ENCODE measurements at regions not wholly inside any gene's neighbourhood (a gene's known extent, or its start where the extent isn't known, plus 50 kb on each side); places are given as distances from the start of the nearest gene placed in this dataset.
"Not testable (repeated sequence)": the region's sequence is repeated elsewhere in the genome, so short reads cannot be mapped to it uniquely, and the experiment has no call there.

DNA sequence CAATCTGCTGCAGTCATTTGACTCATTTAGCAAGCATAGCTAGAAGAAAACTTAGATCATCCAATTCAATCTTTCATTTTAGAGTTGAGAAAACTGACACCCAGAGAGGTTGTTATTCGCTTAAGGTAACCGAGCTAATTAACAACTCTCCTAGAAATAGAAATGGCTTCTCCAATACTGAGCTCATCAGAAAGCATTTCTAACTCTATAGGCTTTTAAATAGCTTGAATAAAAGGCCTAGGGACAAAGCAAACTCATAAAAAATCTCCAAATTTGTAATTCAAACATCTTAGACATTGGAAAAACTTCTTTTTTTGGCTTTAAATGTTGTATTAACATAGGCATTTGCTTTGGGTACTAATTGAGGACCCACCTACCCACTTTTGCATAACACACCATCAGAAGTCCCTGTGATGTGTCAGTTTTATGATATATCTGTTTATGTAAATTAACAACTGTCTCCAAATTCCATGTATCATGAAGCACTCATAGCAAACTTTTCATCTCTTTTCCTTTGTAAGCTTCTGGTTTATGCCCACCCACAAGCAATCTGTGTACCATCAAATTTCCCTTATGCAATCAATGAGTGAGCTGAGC, 343.9 kb upstream of the CHST9 start:
- Mint-ChIP-seq H3K27me3 (ENCODE audit: low read depth) (no peaks in the 10 kb centered on the region), H3K4me3 (no peak overlapping the region), H3K9me3 (peaks cover 6% of the 10 kb centered on the region), H3K4me1 (no peaks in the 10 kb centered on the region), H3K27ac (no peak overlapping the region), H3K36me3 (no peaks in the 10 kb centered on the region)
- TF ChIP-seq, protein P1, sequence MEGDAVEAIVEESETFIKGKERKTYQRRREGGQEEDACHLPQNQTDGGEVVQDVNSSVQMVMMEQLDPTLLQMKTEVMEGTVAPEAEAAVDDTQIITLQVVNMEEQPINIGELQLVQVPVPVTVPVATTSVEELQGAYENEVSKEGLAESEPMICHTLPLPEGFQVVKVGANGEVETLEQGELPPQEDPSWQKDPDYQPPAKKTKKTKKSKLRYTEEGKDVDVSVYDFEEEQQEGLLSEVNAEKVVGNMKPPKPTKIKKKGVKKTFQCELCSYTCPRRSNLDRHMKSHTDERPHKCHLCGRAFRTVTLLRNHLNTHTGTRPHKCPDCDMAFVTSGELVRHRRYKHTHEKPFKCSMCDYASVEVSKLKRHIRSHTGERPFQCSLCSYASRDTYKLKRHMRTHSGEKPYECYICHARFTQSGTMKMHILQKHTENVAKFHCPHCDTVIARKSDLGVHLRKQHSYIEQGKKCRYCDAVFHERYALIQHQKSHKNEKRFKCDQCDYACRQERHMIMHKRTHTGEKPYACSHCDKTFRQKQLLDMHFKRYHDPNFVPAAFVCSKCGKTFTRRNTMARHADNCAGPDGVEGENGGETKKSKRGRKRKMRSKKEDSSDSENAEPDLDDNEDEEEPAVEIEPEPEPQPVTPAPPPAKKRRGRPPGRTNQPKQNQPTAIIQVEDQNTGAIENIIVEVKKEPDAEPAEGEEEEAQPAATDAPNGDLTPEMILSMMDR (IDR thresholded peaks at IDR 0.05; ENCODE audit: unreplicated experiment), result no peak
- no peak for DNase-seq (ENCODE audit: low spot score in 2 of 2, unreplicated experiment in 2 of 2)

DNA sequence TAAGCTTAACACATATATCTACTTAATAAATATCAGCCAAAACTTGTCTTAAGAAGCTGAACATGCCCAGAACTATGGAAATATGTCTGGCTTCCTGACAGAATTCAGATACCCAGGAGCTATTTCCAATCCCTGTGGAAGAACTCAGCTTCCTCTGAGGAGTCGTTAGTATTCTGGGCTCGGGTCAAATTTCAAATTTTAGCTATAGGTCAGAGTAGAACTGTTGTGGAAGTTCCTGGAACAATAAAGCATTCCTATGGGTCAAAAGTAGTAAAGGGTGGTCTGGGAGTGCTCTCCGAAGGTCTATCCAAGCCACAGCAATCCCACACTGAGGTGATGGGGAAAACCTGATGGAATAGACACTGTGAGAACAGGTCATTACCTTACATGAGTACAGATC, 342.7 kb upstream of the CHST9 start:
- no peak overlapping the region for H3K4me3 Mint-ChIP-seq
- no peaks in the 10 kb centered on the region for H3K36me3 Mint-ChIP-seq
- H3K27me3 Mint-ChIP-seq (ENCODE audit: low read depth), result no peaks in the 10 kb centered on the region
- TF ChIP-seq, protein P1 (IDR thresholded peaks at IDR 0.05; ENCODE audit: unreplicated experiment), result no peak
- H3K4me1 Mint-ChIP-seq, result no peaks in the 10 kb centered on the region
- H3K27ac Mint-ChIP-seq, result no peak overlapping the region
- H3K9me3 Mint-ChIP-seq, result peaks cover 6% of the 10 kb centered on the region
- DNase-seq (ENCODE audit: low spot score in 2 of 2, unreplicated experiment in 2 of 2), result no peak

DNA sequence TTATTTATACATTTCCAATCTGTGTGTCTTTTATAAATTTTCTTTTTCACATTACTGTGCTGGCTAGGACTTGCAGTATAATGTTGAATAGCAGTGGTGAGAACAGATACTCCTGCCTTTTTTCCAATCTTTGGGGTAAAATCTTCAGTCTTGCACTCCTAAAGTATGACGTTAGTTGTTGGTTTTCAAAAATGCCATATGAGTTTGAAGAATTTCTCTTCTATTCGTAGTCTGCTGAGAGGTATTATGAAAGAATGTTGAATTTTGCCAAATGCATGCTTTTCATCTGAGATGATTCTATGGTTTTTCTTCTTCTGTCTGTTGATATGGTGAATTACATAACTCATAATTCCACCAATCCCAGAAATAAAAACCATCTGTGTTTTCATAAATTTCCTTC, 335.3 kb upstream of the CHST9 start:
- no peak overlapping the region for H3K27ac Mint-ChIP-seq
- H3K9me3 Mint-ChIP-seq, result no peaks in the 10 kb centered on the region
- TF ChIP-seq, protein P1 (IDR thresholded peaks at IDR 0.05; ENCODE audit: unreplicated experiment), result no peak
- H3K36me3 Mint-ChIP-seq, result no peaks in the 10 kb centered on the region
- H3K27me3 Mint-ChIP-seq (ENCODE audit: low read depth), result no peaks in the 10 kb centered on the region
- H3K4me1 Mint-ChIP-seq, result peaks cover 9% of the 10 kb centered on the region
- DNase-seq (ENCODE audit: low spot score in 2 of 2, unreplicated experiment in 2 of 2), result no peak
- no peak overlapping the region for H3K4me3 Mint-ChIP-seq

DNA sequence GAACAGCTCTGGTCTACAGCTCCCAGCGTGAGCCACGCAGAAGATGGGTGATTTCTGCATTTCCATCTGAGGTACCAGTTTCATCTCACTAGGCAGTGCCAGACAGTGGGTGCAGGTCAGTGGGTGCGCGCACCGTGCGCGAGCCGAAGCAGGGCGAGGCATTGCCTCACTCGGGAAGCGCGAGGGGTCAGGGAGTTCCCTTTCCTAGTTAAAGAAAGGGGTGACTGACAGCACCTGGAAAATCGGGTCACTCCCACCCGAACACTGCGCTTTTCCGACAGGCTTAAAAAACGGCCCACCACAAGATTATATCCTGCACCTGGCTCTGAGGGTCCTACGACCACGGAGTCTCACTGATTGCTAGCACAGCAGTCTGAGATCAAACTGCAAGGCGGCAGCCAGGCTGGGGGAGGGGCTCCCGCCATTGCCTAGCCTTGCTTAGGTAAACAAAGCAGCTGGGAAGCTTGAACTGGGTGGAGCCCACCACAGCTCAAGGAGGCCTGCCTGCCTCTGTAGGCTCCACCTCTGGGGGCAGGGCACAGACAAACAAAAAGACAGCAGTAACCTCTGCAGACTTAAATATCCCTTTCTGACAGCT, 325.0 kb upstream of the CHST9 start:
- H3K36me3 Mint-ChIP-seq; H3K4me1 Mint-ChIP-seq; H3K4me3 Mint-ChIP-seq; H3K27ac Mint-ChIP-seq; H3K27me3 Mint-ChIP-seq (ENCODE audit: low read depth); DNase-seq (ENCODE audit: low spot score in 2 of 2, unreplicated experiment in 2 of 2): not testable (repeated sequence)
- H3K9me3 Mint-ChIP-seq, result peaks cover 34% of the 10 kb centered on the region

- no peak overlapping the region for H3K4me3 Mint-ChIP-seq
- TF ChIP-seq, protein P1 (IDR thresholded peaks at IDR 0.05; ENCODE audit: unreplicated experiment), result no peak
- peaks cover 24% of the 10 kb centered on the region for H3K9me3 Mint-ChIP-seq
- DNase-seq (ENCODE audit: low spot score in 2 of 2, unreplicated experiment in 2 of 2), result no peak
- H3K36me3 Mint-ChIP-seq, result no peaks in the 10 kb centered on the region
- no peaks in the 10 kb centered on the region for H3K27me3 Mint-ChIP-seq (ENCODE audit: low read depth)
- H3K27ac Mint-ChIP-seq, result no peak overlapping the region
- no peaks in the 10 kb centered on the region for H3K4me1 Mint-ChIP-seq
These were observed 316.6 kb upstream of the CHST9 start for GRCh38 chr18:27501671-27502070.

DNA sequence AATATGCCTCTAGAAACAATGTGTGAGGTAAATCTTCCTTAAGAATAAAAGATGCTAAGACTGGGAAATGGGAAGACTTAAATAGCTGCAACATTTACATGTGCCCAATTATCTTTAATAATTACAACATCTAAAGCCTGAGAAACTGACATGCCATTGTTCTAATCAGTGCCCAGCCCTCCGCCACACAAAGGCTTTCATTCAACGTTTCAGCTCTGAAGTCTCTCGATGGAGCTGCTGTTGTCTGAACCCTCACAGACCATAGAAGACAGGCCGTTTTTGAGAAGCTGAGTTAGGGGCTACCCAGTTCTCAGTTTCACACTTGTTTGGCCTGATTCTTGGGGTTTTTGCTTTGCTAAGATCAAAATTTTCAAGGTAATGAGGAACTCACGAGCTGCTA, 315.4 kb upstream of the CHST9 start:
- Mint-ChIP-seq H3K4me1 (no peaks in the 10 kb centered on the region), H3K4me3 (no peak overlapping the region), H3K9me3 (peaks cover 15% of the 10 kb centered on the region), H3K36me3 (no peaks in the 10 kb centered on the region), H3K27ac (no peak overlapping the region), H3K27me3 (ENCODE audit: low read depth) (no peaks in the 10 kb centered on the region)
- TF ChIP-seq, protein P1 (IDR thresholded peaks at IDR 0.05; ENCODE audit: unreplicated experiment), result no peak
- no peak for DNase-seq (ENCODE audit: low spot score in 2 of 2, unreplicated experiment in 2 of 2)

All from mesothelial cell of epicardium (in vitro differentiated cells).